ENCODE measurements at regions not wholly inside any gene's neighbourhood (a gene's known extent, or its start where the extent isn't known, plus 50 kb on each side); places are given as distances from the start of the nearest gene placed in this dataset.

- TF ChIP-seq, protein P1, sequence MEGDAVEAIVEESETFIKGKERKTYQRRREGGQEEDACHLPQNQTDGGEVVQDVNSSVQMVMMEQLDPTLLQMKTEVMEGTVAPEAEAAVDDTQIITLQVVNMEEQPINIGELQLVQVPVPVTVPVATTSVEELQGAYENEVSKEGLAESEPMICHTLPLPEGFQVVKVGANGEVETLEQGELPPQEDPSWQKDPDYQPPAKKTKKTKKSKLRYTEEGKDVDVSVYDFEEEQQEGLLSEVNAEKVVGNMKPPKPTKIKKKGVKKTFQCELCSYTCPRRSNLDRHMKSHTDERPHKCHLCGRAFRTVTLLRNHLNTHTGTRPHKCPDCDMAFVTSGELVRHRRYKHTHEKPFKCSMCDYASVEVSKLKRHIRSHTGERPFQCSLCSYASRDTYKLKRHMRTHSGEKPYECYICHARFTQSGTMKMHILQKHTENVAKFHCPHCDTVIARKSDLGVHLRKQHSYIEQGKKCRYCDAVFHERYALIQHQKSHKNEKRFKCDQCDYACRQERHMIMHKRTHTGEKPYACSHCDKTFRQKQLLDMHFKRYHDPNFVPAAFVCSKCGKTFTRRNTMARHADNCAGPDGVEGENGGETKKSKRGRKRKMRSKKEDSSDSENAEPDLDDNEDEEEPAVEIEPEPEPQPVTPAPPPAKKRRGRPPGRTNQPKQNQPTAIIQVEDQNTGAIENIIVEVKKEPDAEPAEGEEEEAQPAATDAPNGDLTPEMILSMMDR (IDR thresholded peaks at IDR 0.05; ENCODE audit: insufficient read depth, low read length, poor library complexity, severe bottlenecking): no peak
- no peak for TF ChIP-seq EZH2phosphoT487 (conservative IDR thresholded peaks at IDR 0.05; ENCODE audit: low read length)
Measured at GRCh38 chrX:122596998-122597397, 587.1 kb upstream of the GRIA3 start.
